ENCODE measurements at regions not wholly inside any gene's neighbourhood (a gene's known extent, or its start where the extent isn't known, plus 50 kb on each side); places are given as distances from the start of the nearest gene placed in this dataset.

GRCh38 chr16:86835982-86836381 is 257.6 kb downstream of the FOXL1 start:
- intact Hi-C loops (cut with DNase I; ENCODE audit: low total_unique reads): no loop called here
- no peak overlapping the region for H3K27ac ChIP-seq
- no peaks in the 10 kb centered on the region for H3K36me3 ChIP-seq
- H3K4me3 ChIP-seq: no peak overlapping the region
- no peak for DNase-seq
- H3K9me3 ChIP-seq: no peaks in the 10 kb centered on the region
- no peak for TF ChIP-seq CTCF (IDR thresholded peaks at IDR 0.05)
- H3K27me3 ChIP-seq: no peaks in the 10 kb centered on the region
- H3K4me1 ChIP-seq: peaks cover 0 to 13% (median 1%) of the 10 kb centered on the region in 4 donors

- Histone ChIP-seq H3K9me3 (no peaks in the 10 kb centered on the region), H3K27me3 (no peaks in the 10 kb centered on the region), H3K4me3 (no peak overlapping the region), H3K36me3 (no peaks in the 10 kb centered on the region), H3K4me1 (peaks cover 0 to 13% (median 1%) of the 10 kb centered on the region in 4 donors), H3K27ac (no peak overlapping the region)
- intact Hi-C loops (cut with DNase I; ENCODE audit: low total_unique reads): no loop called here
- no peak for DNase-seq
- no peak for TF ChIP-seq CTCF (IDR thresholded peaks at IDR 0.05)
Observed at GRCh38 chr16:86836503-86837129, 258.3 kb downstream of the FOXL1 start.

- no peak for TF ChIP-seq CTCF (IDR thresholded peaks at IDR 0.05)
- Histone ChIP-seq H3K4me1 (no peaks in the 10 kb centered on the region), H3K9me3 (no peaks in the 10 kb centered on the region), H3K4me3 (no peak overlapping the region), H3K36me3 (no peaks in the 10 kb centered on the region), H3K27me3 (no peaks in the 10 kb centered on the region), H3K27ac (no peak overlapping the region)
- intact Hi-C loops (cut with DNase I; ENCODE audit: low total_unique reads): no loop called here
- DNase-seq: no peak
Observed at GRCh38 chr16:86843812-86844211, 265.5 kb downstream of the FOXL1 start.

- Histone ChIP-seq H3K4me3 (no peak overlapping the region), H3K27me3 (no peaks in the 10 kb centered on the region), H3K36me3 (no peaks in the 10 kb centered on the region), H3K27ac (no peak overlapping the region), H3K9me3 (no peaks in the 10 kb centered on the region), H3K4me1 (no peaks in the 10 kb centered on the region)
- DNase-seq: no peak
- TF ChIP-seq CTCF (IDR thresholded peaks at IDR 0.05): no peak
- intact Hi-C loops (cut with DNase I; ENCODE audit: low total_unique reads): no loop called here
Observed at GRCh38 chr16:86844695-86845094, 266.3 kb downstream of the FOXL1 start.

- intact Hi-C loops (cut with DNase I; ENCODE audit: low total_unique reads): no loop called here
- no peak for DNase-seq
Observed at GRCh38 chr16:86846136-86846535, 267.8 kb downstream of the FOXL1 start.

More at GRCh38 chr16:86846136-86846535, 267.8 kb downstream of the FOXL1 start:
- Histone ChIP-seq H3K9me3 (no peaks in the 10 kb centered on the region), H3K4me3 (no peak overlapping the region), H3K36me3 (no peaks in the 10 kb centered on the region), H3K27me3 (no peaks in the 10 kb centered on the region), H3K27ac (no peak overlapping the region), H3K4me1 (no peaks in the 10 kb centered on the region)
- TF ChIP-seq CTCF (IDR thresholded peaks at IDR 0.05): no peak
